ENCODE measurements at regions not wholly inside any gene's neighbourhood (a gene's known extent, or its start where the extent isn't known, plus 50 kb on each side); places are given as distances from the start of the nearest gene placed in this dataset.

DNA sequence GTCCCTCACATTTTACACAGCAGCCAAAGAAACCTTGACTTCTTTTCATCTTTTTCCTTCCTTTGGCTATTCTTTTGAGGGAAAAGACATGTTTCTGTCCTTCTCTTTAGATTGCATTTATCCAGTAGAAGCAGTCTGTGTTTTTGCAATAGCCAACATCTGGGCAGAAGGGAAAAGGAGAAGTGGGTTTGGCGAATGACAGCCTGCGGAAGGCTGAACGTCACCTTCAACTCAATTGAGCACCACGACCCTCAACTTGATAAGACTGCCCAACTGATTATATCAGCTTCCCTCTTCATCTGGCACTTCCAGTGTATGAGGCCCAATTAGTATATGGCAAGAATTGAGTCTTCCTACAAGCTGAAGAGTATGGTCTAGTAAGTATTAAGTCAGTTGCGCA lies 1997.6 kb upstream of the WWC1 start:
- no peak overlapping the region for H3K27ac ChIP-seq
- in situ Hi-C loops (cut with MboI; ENCODE audit: low pct_ligation_motif_present in 1 of 4, low pct_unique_long_range_greater_than_20kb in 1 of 4, low sequenced_read_pairs in 3 of 4), result no loop called here
- intact Hi-C loops (cut with DNase I; ENCODE audit: low total_unique reads), result loop anchor here (10.0 kb wide), 1 partner anchor 579 kb away; no protein-coding TSS in a partner anchor
- 43 to 60% methylated on average over 1 to 5 of the region's 5 CpGs for WGBS, 2 donors (ENCODE audit: low coverage in 1 of 2)
- no peaks in the 10 kb centered on the region for H3K4me1 ChIP-seq
- H3K36me3 ChIP-seq, result no peaks in the 10 kb centered on the region
- H3K27me3 ChIP-seq, result no peaks in the 10 kb centered on the region
- no peak for DNase-seq
- H3K4me3 ChIP-seq, result no peak overlapping the region
- no peaks in the 10 kb centered on the region for H3K9me3 ChIP-seq
- TF ChIP-seq POLR2A (IDR thresholded peaks at IDR 0.05) (no peak), POLR2AphosphoS5 (IDR thresholded peaks at IDR 0.05) (no peak), EP300 (IDR thresholded peaks at IDR 0.05; ENCODE audit: low read depth) (no peak)
- TF ChIP-seq, protein P1, sequence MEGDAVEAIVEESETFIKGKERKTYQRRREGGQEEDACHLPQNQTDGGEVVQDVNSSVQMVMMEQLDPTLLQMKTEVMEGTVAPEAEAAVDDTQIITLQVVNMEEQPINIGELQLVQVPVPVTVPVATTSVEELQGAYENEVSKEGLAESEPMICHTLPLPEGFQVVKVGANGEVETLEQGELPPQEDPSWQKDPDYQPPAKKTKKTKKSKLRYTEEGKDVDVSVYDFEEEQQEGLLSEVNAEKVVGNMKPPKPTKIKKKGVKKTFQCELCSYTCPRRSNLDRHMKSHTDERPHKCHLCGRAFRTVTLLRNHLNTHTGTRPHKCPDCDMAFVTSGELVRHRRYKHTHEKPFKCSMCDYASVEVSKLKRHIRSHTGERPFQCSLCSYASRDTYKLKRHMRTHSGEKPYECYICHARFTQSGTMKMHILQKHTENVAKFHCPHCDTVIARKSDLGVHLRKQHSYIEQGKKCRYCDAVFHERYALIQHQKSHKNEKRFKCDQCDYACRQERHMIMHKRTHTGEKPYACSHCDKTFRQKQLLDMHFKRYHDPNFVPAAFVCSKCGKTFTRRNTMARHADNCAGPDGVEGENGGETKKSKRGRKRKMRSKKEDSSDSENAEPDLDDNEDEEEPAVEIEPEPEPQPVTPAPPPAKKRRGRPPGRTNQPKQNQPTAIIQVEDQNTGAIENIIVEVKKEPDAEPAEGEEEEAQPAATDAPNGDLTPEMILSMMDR (IDR thresholded peaks at IDR 0.05), result no peak

DNA sequence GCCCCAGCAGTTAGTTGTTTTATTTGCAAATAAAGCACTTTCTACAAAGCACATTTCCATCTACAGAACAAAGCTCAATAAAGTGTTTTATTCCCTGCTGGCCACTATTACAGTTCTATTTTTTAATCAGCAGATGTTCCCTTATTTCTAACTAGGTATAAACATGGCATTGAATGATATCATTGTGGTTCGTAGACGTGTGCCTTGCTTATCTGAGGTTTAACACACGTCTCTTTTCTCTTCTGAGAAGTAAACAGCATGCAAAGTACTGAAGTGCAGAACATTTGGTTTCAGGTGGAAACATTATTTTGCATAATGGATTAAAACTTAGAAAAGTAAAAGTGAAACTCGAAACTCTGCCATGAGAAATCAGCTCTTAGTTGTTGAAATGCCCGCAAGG lies 1989.3 kb upstream of the WWC1 start:
- TF ChIP-seq, protein P1 (IDR thresholded peaks at IDR 0.05), result no peak
- TF ChIP-seq POLR2A (IDR thresholded peaks at IDR 0.05) (no peak), EP300 (IDR thresholded peaks at IDR 0.05; ENCODE audit: low read depth) (no peak), POLR2AphosphoS5 (IDR thresholded peaks at IDR 0.05) (no peak)
- no peaks in the 10 kb centered on the region for H3K4me1 ChIP-seq
- no peaks in the 10 kb centered on the region for H3K27me3 ChIP-seq
- intact Hi-C loops (cut with DNase I; ENCODE audit: low total_unique reads) (no loop called here), in situ Hi-C loops (cut with MboI; ENCODE audit: low pct_ligation_motif_present in 1 of 4, low pct_unique_long_range_greater_than_20kb in 1 of 4, low sequenced_read_pairs in 3 of 4) (no loop called here)
- H3K9me3 ChIP-seq, result no peaks in the 10 kb centered on the region
- DNase-seq, result no peak
- no peak overlapping the region for H3K27ac ChIP-seq
- H3K4me3 ChIP-seq, result no peak overlapping the region
- WGBS, 2 donors (ENCODE audit: low coverage in 1 of 2), result 73 to 77% methylated on average over 5 of the region's 5 CpGs
- H3K36me3 ChIP-seq, result no peaks in the 10 kb centered on the region

DNA sequence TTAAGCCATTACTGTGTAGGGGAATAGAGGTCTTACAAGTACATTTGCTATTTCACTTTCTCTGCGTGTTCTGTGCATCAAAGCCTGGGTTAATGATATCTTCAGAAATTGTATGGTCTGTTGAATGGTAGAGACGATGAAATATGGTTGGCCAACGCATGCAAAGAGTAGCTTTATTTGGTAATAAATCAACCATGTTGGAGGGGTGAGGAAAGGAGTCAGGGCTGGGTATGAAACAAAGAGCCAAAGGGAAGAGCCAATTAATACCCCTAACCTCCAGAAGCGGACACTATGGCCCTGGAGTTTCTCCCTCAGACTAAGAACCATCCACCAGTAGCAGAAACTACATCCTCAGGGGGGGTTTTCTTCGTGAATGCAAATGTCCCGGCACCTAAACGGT lies 1974.0 kb upstream of the WWC1 start:
- DNase-seq, result no peak
- TF ChIP-seq POLR2AphosphoS5 (IDR thresholded peaks at IDR 0.05) (no peak), POLR2A (IDR thresholded peaks at IDR 0.05) (no peak), EP300 (IDR thresholded peaks at IDR 0.05; ENCODE audit: low read depth) (no peak)
- TF ChIP-seq, protein P1 (IDR thresholded peaks at IDR 0.05), result no peak
- intact Hi-C loops (cut with DNase I; ENCODE audit: low total_unique reads), result no loop called here

DNA sequence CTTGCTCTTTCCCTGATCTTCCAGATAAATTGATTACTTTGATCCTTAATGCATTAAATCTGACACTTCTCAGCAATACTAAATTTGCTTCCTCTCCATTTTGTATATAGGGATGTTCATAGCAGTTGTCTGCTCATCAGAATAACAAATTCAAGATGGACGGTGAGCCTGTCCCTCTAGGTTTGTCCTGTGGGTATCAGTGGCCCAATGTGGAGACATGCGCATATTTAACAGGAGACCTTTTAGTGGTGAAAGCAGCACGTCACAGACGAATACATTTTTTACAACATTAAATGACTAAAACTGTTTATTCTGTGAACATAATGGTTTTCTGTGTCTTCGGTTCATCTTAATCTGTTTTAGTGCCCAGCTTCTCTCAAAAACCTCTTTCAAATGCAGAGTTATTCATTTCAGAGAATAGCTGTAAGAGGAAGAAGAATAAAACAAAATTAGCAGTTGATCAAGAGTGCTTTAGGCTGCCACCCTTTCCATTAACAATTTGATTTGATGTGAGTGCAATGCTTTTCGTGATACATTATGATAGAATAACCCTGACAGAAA lies 1970.4 kb upstream of the WWC1 start:
- 71 to 74% methylated on average over 6 of the region's 6 CpGs for WGBS, 2 donors (ENCODE audit: low coverage in 1 of 2)
- H3K4me1 ChIP-seq, result no peaks in the 10 kb centered on the region
- in situ Hi-C loops (cut with MboI; ENCODE audit: low pct_ligation_motif_present in 1 of 4, low pct_unique_long_range_greater_than_20kb in 1 of 4, low sequenced_read_pairs in 3 of 4), result no loop called here

More for the DNA sequence above, 1974.0 kb upstream of the WWC1 start:
- Histone ChIP-seq H3K27ac (no peak overlapping the region), H3K36me3 (no peaks in the 10 kb centered on the region), H3K4me3 (no peak overlapping the region), H3K27me3 (no peaks in the 10 kb centered on the region), H3K4me1 (no peaks in the 10 kb centered on the region), H3K9me3 (no peaks in the 10 kb centered on the region)
- in situ Hi-C loops (cut with MboI; ENCODE audit: low pct_ligation_motif_present in 1 of 4, low pct_unique_long_range_greater_than_20kb in 1 of 4, low sequenced_read_pairs in 3 of 4), result no loop called here
- WGBS, 2 donors (ENCODE audit: low coverage in 1 of 2), result 86 to 100% methylated on average over 4 to 7 of the region's 7 CpGs

More for the DNA sequence above, 1970.4 kb upstream of the WWC1 start:
- intact Hi-C loops (cut with DNase I; ENCODE audit: low total_unique reads), result no loop called here
- TF ChIP-seq EP300 (IDR thresholded peaks at IDR 0.05; ENCODE audit: low read depth) (no peak), POLR2AphosphoS5 (IDR thresholded peaks at IDR 0.05) (no peak), POLR2A (IDR thresholded peaks at IDR 0.05) (no peak)
- TF ChIP-seq, protein P1 (IDR thresholded peaks at IDR 0.05), result no peak
- Histone ChIP-seq H3K36me3 (no peaks in the 10 kb centered on the region), H3K4me3 (no peak overlapping the region), H3K27me3 (no peaks in the 10 kb centered on the region), H3K9me3 (no peaks in the 10 kb centered on the region), H3K27ac (no peak overlapping the region)
- no peak for DNase-seq

Data from transverse colon (tissue), 4 donors.